B cell (primary cell): ENCODE measurements at regions not wholly inside any gene's neighbourhood (a gene's known extent, or its start where the extent isn't known, plus 50 kb on each side); places are given as distances from the start of the nearest gene placed in this dataset.

Experiments used
- ATAC-seq: fragments of 200-7000 bp; cut with Tn5 transposase; one replicate; pipeline ENCODE4 v1.10.0; 2021; ENCODE audit warnings: low read depth, mild to moderate bottlenecking, moderate number of reproducible peaks, moderate library complexity
- CTCF ChIA-PET: fragments of 350-600 bp; sonication (Branson Sonifier 250); formaldehyde crosslinking; loops from one replicate; lab custom pipeline; 2021; ENCODE audit warnings: antibody characterized with exemption, inconsistent platforms; lab: Charles Lee
- POLR2A ChIA-PET: fragments of 350-600 bp; sonication (Branson Sonifier 250); formaldehyde crosslinking; loops from one replicate; lab custom pipeline; 2021; ENCODE audit warnings: antibody characterized with exemption; lab: Charles Lee
- DNase-seq: peaks from one replicate; pipeline ENCODE4 v3.0.0; 2013
- H2AFZ ChIP-seq: 2 replicates; pipeline ENCODE4 v1.6.1; 2012; ENCODE audit warnings: mild to moderate bottlenecking, low read depth, low read length; ENCODE audit not compliant: insufficient read depth, poor library complexity, severe bottlenecking
- H3K27ac ChIP-seq, 2 donors: 1 replicate in 1 of 2; 2 replicates in 1 of 2; pipeline ENCODE4 v1.5.1; 2012 to 2013; ENCODE audit warnings: low read length in 2 of 2, mild to moderate bottlenecking in 2 of 2, moderate library complexity in 1 of 2
- H3K27me3 ChIP-seq, 4 experiments: fragments of 200-600 bp in 1 of 4; sonication (generic) in 1 of 4; replicated peaks in 1 of 4; 1 replicate in 2 of 4; 2 replicates in 2 of 4; pipeline versions ENCODE4 v1.6.1 to v1.7.0; 2013 to 2016; ENCODE audit warnings: low read length in 3 of 4, mild to moderate bottlenecking in 2 of 4, mixed read lengths in 1 of 4, moderate library complexity in 1 of 4; ENCODE audit not compliant: insufficient read depth in 4 of 4, control insufficient read depth in 3 of 4; ENCODE audit errors: control extremely low read depth in 1 of 4
- H3K36me3 ChIP-seq, 2 experiments: replicated peaks in 1 of 2; 1 replicate in 1 of 2; 2 replicates in 1 of 2; pipeline versions ENCODE4 v1.6.1 to v1.7.1; 2013; ENCODE audit warnings: low read length in 1 of 2; ENCODE audit not compliant: insufficient read depth in 2 of 2, control insufficient read depth in 1 of 2; ENCODE audit errors: control extremely low read depth in 1 of 2, extremely low read depth in 1 of 2
- H3K4me1 ChIP-seq, 2 donors: fragments of 200-600 bp in 1 of 2; sonication (generic) in 1 of 2; 1 replicate in 1 of 2; 2 replicates in 1 of 2; pipeline versions ENCODE4 v1.5.1 to v1.6.1; 2013 to 2017; ENCODE audit warnings: low read length in 2 of 2; ENCODE audit not compliant: control insufficient read depth in 2 of 2, insufficient read depth in 2 of 2
- H3K4me2 ChIP-seq: replicated peaks from 2 replicates; pipeline ENCODE3; 2012; ENCODE audit warnings: mild to moderate bottlenecking, low read depth, low read length; ENCODE audit not compliant: poor library complexity, severe bottlenecking
- H3K4me3 ChIP-seq, 5 experiments: fragments of 200-600 bp in 1 of 5; sonication (generic) in 1 of 5; 1 replicate in 3 of 5; 2 replicates in 2 of 5; pipeline versions ENCODE4 v1.5.1 to v1.7.0; 2011 to 2016; ENCODE audit warnings: low read length in 4 of 5, mild to moderate bottlenecking in 4 of 5, low read depth in 2 of 5, control low read depth in 1 of 5, moderate library complexity in 1 of 5; ENCODE audit not compliant: insufficient read depth in 1 of 5; ENCODE audit errors: control extremely low read depth in 1 of 5, extremely low read depth in 1 of 5
- H3K79me2 ChIP-seq: fragments of 200-600 bp; sonication (generic); one replicate; pipeline ENCODE4 v1.6.0; 2016; ENCODE audit warnings: low read length; ENCODE audit not compliant: control insufficient read depth, insufficient read depth
- H3K9ac ChIP-seq: fragments of 200-600 bp; sonication (generic); 2 replicates; pipeline ENCODE4 v1.6.1; 2017; ENCODE audit warnings: mild to moderate bottlenecking, low read length, moderate library complexity
- H3K9me3 ChIP-seq, 3 donors: one replicate each; pipeline versions ENCODE4 v1.6.1 to v1.7.1; 2013; ENCODE audit warnings: low read length in 2 of 3; ENCODE audit not compliant: control insufficient read depth in 2 of 3, insufficient read depth in 1 of 3; ENCODE audit errors: control extremely low read depth in 1 of 3
- H4K20me1 ChIP-seq: 2 replicates; pipeline ENCODE4 v1.6.0; 2012; ENCODE audit warnings: mild to moderate bottlenecking, low read length; ENCODE audit not compliant: insufficient read depth, control insufficient read depth, poor library complexity, severe bottlenecking
- H3K27ac Mint-ChIP-seq: one replicate; pipeline ENCODE4 v1.8.0; 2021; ENCODE audit warnings: mixed read lengths
- H3K27me3 Mint-ChIP-seq: one replicate; pipeline ENCODE4 v1.8.0; 2021; ENCODE audit warnings: mixed read lengths
- H3K4me1 Mint-ChIP-seq: one replicate; pipeline ENCODE4 v1.8.0; 2021; ENCODE audit warnings: mixed read lengths
- H3K4me3 Mint-ChIP-seq: one replicate; pipeline ENCODE4 v1.8.0; 2021; ENCODE audit warnings: mixed read lengths
- H3K9me3 Mint-ChIP-seq: one replicate; pipeline ENCODE4 v1.8.0; 2022; ENCODE audit warnings: mixed read lengths; ENCODE audit not compliant: insufficient read depth
- CTCF ChIP-seq: fragments of 200-600 bp; IDR thresholded peaks from one replicate; pipeline ENCODE4 v1.8.0; 2022; ENCODE audit warnings: antibody characterized with exemption, mild to moderate bottlenecking
- EZH2 ChIP-seq: IDR thresholded peaks from 2 replicates; pipeline ENCODE4 v1.6.1; 2012; ENCODE audit warnings: borderline replicate concordance, low read depth, mild to moderate bottlenecking, moderate library complexity, low read length; ENCODE audit not compliant: insufficient read depth, poor library complexity, severe bottlenecking
- WGBS: methylation state at CpG from one replicate; pipeline ENCODE4 v1.1.5; 2013; ENCODE audit warnings: missing lambda C conversion rate; ENCODE audit not compliant: insufficient coverage; 5-methylcytosine and 5-hydroxymethylcytosine counted together
- intact Hi-C: fragments of 100-400 bp; cut with micrococcal nuclease; formaldehyde crosslinking; loops from one replicate; pipeline ENCODE4 v1.10.0; 2022

- Histone ChIP-seq H3K27ac (no peak overlapping the region), H2AFZ (no peak overlapping the region), H3K4me1 (no peaks in the 10 kb centered on the region), H3K4me2 (no peak overlapping the region), H3K4me3 (no peak overlapping the region), H3K9ac (no peak overlapping the region), H3K27me3 (no peaks in the 10 kb centered on the region), H3K36me3 (no peaks in the 10 kb centered on the region), H3K9me3 (peaks cover 0 to 3% (median 0%) of the 10 kb centered on the region in 3 donors), H4K20me1 (no peaks in the 10 kb centered on the region), H3K79me2 (no peaks in the 10 kb centered on the region)
- no peaks in the 10 kb centered on the region for H3K9me3 Mint-ChIP-seq
- H3K27me3 Mint-ChIP-seq, result no peaks in the 10 kb centered on the region
- CTCF ChIA-PET, result no interaction called here
- 82% methylated on average over 2 of the region's 8 CpGs for WGBS
- ATAC-seq, result no peak
- no peak overlapping the region for H3K27ac Mint-ChIP-seq
- H3K4me1 Mint-ChIP-seq, result no peaks in the 10 kb centered on the region
- DNase-seq, result no peak
- TF ChIP-seq CTCF (no peak), EZH2 (no peak)
- intact Hi-C loops, result no loop called here
- H3K4me3 Mint-ChIP-seq, result no peak overlapping the region
- POLR2A ChIA-PET, result no interaction called here
Observed at GRCh38 chr2:4869154-4869553, 823.0 kb upstream of the SOX11 start.

DNA sequence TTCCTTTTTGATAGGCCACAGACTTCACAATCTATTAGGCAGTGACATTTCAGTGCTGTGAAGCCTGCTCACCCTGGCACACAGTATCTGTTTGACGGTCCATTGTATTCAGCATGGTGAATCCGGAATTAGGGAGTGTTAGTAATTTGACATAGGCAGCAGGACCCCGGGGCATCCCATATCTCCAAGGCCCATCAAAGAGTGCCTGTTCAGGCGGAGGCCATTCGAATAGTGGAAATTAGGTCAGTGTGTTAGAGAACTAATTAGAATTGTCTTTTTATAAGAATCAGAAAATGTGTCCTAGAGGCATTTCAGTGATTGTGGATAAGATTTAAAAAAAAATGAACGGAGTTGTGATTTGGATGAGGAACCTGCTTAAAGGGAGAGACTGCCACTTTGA lies 818.8 kb upstream of the SOX11 start:
- WGBS, result 100% methylated on average over 4 of the region's 6 CpGs
- Histone ChIP-seq H3K4me2 (no peak overlapping the region), H3K36me3 (no peaks in the 10 kb centered on the region), H4K20me1 (no peaks in the 10 kb centered on the region), H3K4me3 (no peak overlapping the region), H3K9ac (no peak overlapping the region), H3K4me1 (no peaks in the 10 kb centered on the region), H2AFZ (no peak overlapping the region), H3K27ac (no peak overlapping the region), H3K27me3 (no peaks in the 10 kb centered on the region), H3K79me2 (no peaks in the 10 kb centered on the region), H3K9me3 (peaks cover 0 to 6% (median 0%) of the 10 kb centered on the region in 3 donors)
- Mint-ChIP-seq H3K9me3 (no peaks in the 10 kb centered on the region), H3K4me1 (no peaks in the 10 kb centered on the region), H3K4me3 (no peak overlapping the region), H3K27me3 (no peaks in the 10 kb centered on the region), H3K27ac (no peak overlapping the region)
- CTCF ChIA-PET, result no interaction called here
- intact Hi-C loops, result no loop called here
- ATAC-seq (no peak), DNase-seq (no peak)
- POLR2A ChIA-PET, result no interaction called here
- TF ChIP-seq EZH2 (no peak), CTCF (no peak)
